Stimulated activated CD4-positive, alpha-beta T cell treated with anti-CD3 and anti-CD28 coated beads, Interleukin-1b, Interleukin-23, amount 100 ng/mL, for 48 hours (primary cell): ENCODE measurements at regions not wholly inside any gene's neighbourhood (a gene's known extent, or its start where the extent isn't known, plus 50 kb on each side); places are given as distances from the start of the nearest gene placed in this dataset.

Experiments
- DNase-seq: peaks from one replicate; pipeline ENCODE4 v3.0.0-alpha.2; 2020

DNA sequence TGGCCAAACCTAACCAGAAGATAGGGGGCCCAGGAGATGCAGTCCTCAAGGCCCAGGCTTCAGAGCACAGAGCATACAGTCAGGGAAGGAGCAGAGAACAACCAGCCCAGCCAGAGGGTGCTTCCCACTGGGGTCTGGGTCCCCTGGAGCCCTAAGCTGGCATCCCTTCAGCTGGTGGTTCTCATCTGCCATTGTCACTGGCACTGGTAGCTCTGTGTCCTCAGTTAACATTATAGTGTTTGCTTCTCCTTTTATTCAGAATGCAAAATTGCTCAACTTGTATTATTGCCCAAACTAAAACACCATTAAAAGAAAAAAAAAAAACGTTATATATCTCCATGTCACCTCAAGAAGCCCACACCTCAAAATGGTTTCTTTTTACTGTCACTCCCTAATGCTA lies 219.2 kb downstream of the ENC1 start:
- no peak for DNase-seq

GRCh38 chr5:74420947-74421346 lies 219.6 kb downstream of the ENC1 start:
- no peak for DNase-seq

GRCh38 chr5:74420220-74420619 lies 220.3 kb downstream of the ENC1 start:
- no peak for DNase-seq

GRCh38 chr5:74419468-74419867 lies 221.1 kb downstream of the ENC1 start:
- no peak for DNase-seq

DNA sequence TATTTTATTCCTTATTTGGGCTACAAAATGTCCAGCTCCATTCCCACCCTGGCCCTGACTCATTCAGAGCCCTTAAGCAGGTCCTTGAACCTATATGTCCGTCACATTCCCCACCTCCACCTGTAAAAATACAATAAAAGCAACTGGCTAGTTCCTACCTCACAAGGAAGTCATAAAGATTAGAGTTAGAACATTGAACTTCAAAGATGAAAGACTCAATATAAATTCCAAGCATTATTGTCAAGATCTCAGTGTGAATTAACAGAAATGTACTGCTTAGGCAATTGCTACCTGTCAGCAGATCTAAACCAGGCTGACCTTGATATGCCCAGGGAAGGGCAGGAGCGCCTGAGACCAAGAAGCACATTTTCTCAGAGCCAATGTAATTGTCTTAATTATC lies 221.8 kb downstream of the ENC1 start:
- no peak for DNase-seq

DNA sequence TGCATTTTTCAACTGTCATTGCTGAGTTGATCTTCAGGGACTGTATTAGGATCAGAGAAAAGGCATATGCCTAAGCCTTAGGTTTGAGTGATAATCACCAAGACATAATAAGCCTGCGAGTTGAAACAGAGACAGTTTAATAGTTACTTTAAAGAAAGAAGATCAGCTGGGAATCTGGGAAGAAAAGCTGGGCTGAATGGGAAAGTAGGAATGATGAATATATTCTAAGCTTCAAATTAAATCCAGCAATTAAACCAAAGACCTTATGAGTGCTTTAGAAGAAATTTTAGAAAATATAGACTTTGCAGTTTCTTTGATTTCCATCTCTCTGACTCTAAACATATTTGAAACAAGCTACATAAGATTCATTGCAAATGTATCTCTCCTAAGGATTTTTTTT lies 222.3 kb downstream of the ENC1 start:
- DNase-seq, result no peak

DNA sequence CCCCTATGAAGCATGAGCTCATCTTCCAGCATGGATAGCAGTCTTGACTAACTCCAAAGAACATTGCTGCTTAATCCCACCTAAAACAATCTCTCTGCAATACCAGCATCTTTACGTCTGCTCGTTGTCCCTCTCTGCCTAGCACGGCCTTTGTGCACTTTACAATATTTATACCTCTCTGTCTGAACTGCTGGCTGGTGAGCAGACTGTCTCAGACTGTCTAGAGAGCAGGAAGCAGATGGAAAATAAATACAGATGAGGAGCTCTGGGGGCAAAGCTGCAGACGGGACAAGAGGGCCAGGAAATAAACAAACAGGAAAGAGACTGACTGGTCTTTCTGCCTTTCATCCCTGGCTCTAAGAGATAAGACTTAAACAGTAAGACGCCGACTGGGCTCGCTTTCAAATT lies 224.8 kb downstream of the ENC1 start:
- no peak for DNase-seq

DNA sequence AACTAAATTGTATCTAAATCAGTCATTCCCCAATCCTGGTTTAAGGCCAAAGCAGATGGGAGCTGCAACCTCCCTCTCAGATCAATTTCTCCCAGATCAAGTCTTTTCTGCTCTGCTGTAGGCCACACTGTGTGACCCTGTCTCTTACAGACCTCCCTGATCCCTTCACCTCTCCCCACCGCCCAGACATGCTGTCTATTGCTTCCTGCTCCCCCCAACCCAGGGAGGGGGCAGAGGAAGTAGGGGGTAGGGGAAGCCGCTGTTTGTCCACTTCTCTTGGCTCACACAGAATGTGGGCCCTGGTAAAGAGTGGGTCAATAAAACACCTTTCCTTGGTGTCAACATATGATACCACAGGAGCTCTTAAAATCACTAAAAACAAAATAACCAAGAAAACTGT lies 226.3 kb downstream of the ENC1 start:
- DNase-seq, result no peak

DNA sequence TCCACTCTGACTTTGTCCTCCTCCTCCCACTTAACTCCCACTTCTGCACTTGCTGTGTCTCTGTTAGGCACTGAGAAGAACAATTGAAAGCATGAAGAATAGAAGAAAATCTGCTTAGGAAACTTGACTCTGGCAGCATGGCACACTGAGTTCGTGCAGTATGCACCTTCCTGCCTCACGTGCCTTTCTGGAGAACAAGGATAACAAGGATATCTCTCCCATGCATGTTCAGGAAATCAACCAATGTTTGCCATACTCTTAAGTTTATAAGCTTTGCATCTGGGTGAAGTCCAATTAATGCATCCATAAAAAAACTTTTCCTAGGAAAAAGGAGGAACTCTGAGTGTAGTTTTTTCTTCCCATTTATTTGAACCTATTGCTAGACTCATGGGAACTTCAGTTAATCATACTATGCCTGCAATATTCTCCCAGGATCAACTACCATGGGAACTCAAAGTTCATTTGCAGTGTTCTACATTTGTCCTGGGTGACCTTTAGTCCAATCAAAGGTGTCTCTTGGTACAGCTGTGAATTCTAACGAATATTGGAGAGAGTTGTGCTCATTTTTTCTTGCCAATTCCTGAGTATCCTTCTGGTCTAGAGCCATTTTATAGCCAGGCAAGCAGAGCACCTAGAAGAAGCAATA lies 227.0 kb downstream of the ENC1 start:
- DNase-seq, result no peak

- no peak for DNase-seq
Observed at GRCh38 chr5:74412066-74412465, 228.5 kb downstream of the ENC1 start.

- DNase-seq, result no peak
Observed at GRCh38 chr5:74409712-74410111, 230.8 kb downstream of the ENC1 start.

GRCh38 chr5:74409166-74409706 lies 231.3 kb downstream of the ENC1 start:
- no peak for DNase-seq

- no peak for DNase-seq
Observed at GRCh38 chr5:74408150-74409043, 232.1 kb downstream of the ENC1 start.

- no peak for DNase-seq
Observed at GRCh38 chr5:74407701-74408100, 232.8 kb downstream of the ENC1 start.

DNA sequence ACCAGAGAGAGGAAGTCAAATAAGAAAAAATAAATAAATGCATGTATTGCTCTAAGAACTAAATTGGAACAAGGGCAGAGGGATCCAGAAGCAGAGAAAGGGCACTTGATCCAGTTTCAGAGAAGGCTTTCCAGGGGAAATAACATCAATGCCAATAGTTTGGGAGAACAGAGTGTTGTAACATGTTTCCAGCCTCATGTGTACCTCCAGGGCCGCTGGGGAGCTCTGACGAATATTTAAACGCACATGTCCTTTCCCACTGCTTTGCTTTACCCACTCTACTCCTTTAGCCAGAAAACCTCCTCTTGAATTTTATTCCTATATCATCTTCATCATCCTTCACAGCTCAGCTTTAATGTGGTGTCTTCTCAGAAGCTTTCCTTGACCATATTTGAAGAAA lies 233.7 kb downstream of the ENC1 start:
- DNase-seq, result no peak

DNA sequence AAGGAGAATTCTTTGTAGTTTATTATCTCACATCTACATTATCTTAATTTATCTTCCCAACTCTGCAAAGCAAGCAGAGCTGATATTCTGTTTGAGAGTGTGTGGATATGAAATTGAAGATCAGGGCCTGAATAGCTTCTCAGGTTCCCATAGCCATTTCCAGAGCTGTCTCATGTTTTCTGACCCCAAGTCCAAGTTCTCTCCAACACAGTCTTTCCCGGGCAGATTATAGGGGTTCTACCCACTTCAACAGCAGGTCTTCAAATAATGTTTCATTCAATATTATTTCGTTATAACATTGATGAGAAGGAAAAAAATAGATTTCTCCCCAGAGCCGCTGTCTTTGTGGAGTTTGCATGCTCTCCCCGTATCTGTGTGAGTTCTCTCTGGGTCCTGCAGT lies 234.9 kb downstream of the ENC1 start:
- DNase-seq, result no peak

DNA sequence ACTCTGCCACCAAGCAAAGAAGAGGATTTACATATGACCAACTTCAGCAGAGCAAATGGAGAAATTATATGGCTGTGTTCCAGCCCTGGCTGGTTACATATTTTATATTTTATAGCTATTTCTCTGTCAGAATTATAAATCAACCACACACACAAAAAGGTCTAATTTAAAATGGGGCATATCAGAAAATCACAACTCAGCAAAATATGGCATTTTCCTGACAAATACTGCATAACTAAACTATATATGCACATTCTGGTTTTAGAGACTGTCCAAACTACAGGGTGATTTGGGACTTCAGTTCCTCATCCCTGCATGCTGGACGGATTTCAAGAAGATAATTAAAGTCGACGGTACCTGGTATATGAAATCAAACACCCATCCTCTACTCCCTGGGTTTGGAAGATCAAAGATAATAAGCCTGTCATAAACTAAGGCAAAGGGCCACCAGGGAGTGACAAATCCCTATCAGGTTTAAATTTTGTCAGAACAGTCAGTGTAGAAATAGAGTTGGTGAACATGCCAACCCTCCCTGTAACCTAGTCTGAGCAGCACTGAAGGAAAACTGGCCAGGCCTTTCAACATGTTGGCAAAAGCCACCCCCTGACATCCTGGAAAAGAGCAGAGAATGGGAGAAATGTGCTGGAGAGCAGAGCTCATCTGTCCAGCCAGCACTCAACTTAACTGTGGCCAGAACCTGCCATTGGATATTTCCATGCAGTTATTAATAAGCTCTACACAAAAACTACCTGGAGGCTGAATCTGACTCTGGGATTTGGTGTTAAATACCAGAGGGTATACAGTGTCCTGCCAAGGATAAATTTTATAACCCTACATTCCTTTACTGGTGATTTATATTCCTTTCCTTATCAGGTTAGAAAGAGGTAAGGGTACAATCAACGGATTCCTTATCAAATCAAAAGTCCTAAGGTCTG lies 235.7 kb downstream of the ENC1 start:
- no peak for DNase-seq

DNA sequence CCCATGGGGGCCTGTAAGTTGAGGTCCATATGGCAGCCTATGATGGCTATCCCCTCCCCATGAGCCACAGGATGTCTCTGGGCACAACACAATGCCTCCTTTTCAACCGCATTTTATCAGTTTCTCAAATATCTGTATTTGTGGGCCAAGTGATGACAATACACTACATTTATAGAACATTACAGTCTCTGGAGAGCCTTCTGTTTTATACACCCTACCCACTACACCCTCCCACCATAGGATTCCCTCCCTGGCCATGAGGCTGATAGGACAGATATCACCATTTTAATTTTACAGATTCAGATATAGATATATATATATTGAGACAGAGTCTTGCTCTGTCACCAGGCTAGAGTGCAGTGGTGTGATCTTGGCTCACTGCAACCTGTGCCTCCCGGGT lies 236.8 kb downstream of the ENC1 start:
- no peak for DNase-seq

- no peak for DNase-seq
Observed at GRCh38 chr5:74402553-74402952, 238.0 kb downstream of the ENC1 start.

- DNase-seq, result no peak
Observed at GRCh38 chr5:74401946-74402320, 238.6 kb downstream of the ENC1 start.

DNA sequence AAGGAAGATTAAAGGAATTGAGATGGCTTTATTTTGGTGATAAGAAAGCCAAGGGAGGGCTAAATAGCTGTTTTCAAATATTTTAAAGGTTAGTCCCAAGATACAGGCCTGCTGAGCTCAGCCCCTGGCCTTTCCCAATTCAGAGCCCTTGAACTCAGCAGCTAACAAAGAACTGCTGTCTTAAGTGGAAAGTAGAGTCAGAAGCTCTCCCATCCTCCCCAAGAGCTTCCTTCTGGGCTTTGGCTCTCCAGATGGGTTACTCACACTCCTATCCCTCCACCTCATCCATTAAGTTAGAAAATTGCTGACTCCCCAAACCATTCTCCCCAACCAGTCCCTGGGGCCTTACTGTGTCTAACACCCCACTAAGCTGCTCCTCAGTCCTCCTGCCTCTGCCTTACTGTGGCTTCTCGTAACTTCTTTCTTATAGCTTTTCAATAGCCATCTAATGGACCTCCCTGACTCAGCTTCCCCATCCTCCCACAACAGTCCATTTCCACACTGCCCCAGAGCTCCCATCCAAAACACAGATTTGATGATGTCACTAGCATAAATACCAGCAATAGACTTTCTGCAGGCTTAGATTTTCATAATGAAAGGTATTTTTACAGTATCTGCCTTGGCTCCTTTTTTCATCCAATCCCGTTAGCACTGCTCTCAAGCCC lies 239.1 kb downstream of the ENC1 start:
- DNase-seq, result no peak

DNA sequence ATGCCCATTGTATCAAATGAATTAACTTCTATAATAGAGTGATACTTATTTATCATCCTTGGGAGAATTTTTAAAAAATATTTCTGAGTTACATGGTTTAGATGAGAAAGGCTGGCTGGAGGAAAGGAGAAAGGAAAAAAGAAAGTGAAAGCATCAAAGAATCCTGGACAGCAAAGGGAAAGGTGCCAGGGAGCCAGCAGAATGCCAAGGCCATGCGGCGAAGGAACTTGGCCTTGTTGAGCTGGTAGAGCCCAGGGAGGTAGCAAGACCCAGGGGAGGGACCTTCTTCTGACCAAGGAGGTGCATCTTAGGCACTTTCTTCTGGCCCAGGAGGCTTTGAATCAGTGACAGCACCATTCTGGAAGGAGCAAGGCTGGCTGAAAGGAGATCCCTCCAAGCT lies 240.5 kb downstream of the ENC1 start:
- no peak for DNase-seq
